ENCODE measurements at regions not wholly inside any gene's neighbourhood (a gene's known extent, or its start where the extent isn't known, plus 50 kb on each side); places are given as distances from the start of the nearest gene placed in this dataset.
"Not testable (repeated sequence)": the region's sequence is repeated elsewhere in the genome, so short reads cannot be mapped to it uniquely, and the experiment has no call there.

DNA sequence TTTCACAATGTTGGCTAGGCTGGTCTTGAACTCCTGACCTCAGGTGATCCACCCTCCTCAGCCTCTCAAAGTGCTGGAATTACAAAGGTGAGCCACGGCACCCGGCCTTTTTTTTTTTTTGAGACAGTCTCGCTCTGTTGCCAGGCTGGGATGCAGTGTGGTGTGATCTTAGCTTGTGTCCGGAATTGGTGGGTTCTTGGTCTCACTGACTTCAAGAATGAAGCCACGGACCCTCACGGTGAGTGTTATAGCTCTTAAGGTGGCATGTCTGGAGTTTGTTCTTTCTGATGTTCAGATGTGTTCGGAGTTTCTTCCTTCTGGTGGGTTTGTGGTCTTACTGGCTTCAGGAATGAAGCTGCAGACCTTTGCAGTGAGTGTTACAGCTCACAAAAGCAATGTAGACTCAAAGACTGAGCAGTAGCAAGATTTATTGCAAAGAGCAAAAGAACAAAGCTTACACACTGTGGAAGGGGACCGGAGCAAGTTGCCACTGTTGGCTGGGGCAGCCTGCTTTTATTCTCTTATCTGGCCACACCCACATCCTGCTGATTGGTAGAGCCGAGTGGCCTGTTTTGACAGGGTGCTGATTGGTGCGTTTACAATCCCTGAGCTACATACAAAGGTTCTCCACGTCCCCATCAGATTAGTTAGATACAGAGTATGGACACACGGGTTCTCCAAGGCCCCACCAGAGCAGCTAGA is 69.1 kb upstream of the DDR1 start:
- not testable (repeated sequence) for H3K9me3 ChIP-seq (replicated peaks); H3K36me3 ChIP-seq; H3K27ac ChIP-seq; H3K27me3 ChIP-seq; H3K4me3 ChIP-seq; H3K4me1 ChIP-seq; DNase-seq

DNA sequence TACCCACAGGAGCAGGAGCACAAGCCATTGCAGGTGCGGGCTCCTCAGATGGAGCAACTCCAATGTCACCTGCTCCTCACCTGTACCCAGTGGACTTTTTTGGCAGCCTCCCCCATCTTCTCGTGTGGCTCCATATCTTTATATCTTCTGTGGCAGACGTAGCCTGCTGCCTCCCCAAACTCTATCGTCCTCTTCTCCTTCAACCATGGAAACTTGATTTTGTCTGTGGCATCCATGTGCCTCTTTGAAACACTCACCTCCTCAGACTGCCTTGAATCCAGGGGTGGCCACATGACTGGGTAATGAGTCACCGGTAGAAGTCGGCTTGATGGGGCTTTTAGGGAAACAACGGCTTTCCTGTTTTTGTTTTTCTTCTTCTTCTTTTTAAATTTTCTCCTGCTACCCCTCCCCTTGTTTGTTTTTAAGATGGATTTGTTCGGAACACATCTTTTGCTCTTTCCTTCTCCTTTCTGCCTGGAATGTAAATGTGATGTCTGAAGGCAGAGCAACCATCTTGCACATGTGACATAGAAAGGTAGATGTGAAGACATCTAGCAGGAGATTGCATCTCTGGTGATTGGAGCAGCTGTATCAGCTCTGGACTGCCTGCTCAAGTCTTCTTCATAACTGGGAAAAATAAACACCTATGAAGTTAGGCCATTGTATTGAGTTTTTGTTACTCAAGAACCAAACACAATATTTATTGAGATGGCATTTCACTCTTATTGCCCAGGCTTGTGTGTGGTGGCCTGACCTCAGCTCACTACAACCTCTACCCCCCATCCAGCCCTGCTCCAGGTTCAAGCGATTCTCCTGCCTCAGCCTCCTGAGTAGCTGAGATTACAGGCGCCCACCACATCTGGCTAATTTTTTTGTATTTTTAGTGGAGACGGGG is 69.9 kb upstream of the DDR1 start:
- DNase-seq, result peak in 1 of 2 experiments; percentile 33

DNA sequence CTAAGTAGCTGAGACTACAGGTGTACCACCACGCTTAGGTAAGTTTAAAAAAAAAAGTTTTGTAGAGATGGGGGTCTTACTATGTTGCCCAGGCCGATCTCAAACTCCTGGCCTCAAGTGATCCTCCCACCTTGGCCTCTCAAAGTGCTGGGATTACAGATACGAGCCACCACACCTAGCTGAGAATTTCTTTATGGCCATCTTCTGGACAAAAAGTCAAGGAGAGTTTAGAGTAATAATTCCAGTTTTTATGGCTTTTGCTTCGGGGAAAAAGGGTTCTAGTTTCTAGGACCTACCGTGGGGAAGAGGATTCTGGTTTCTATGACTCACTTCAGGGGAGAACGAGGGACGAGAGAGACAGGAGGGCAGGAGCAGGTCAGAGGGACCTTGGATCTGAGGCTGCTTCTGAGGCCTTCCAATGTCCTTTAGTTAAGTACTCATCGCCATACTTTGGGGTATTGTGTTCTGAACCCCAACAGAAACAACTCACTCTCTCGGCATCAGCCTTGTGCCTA is 69.3 kb upstream of the IER3 start:
- no peaks in the 10 kb centered on the region for H3K9me3 ChIP-seq (replicated peaks)
- peaks cover 10% of the 10 kb centered on the region; the same call in 1 of the 2 replicates for H3K4me1 ChIP-seq

More for the DNA sequence above, 69.9 kb upstream of the DDR1 start:
- H3K27me3 ChIP-seq, result no peaks in the 10 kb centered on the region
- H3K36me3 ChIP-seq, result no peaks in the 10 kb centered on the region
- H3K9me3 ChIP-seq (replicated peaks), result no peaks in the 10 kb centered on the region
- H3K4me1 ChIP-seq, result peaks cover 10% of the 10 kb centered on the region; the same call in 1 of the 2 replicates
- H3K27ac ChIP-seq, result peak overlapping the region; percentile 31; the same call in 1 of the 2 replicates
- no peak overlapping the region for H3K4me3 ChIP-seq

GRCh38 chr6:30810813-30811339 is 66.5 kb upstream of the IER3 start:
- no peak overlapping the region for H3K4me3 ChIP-seq
- H3K36me3 ChIP-seq, result no peaks in the 10 kb centered on the region
- no peak overlapping the region for H3K27ac ChIP-seq
- no peaks in the 10 kb centered on the region for H3K27me3 ChIP-seq
- H3K4me1 ChIP-seq, result peaks cover 10% of the 10 kb centered on the region; the same call in 1 of the 2 replicates
- DNase-seq, result no peak
- no peaks in the 10 kb centered on the region for H3K9me3 ChIP-seq (replicated peaks)

More for the DNA sequence above, 69.3 kb upstream of the IER3 start:
- Histone ChIP-seq H3K36me3 (no peaks in the 10 kb centered on the region), H3K27ac (no peak overlapping the region), H3K4me3 (no peak overlapping the region), H3K27me3 (no peaks in the 10 kb centered on the region)
- no peak for DNase-seq

GRCh38 chr6:30807566-30807965 is 63.2 kb upstream of the IER3 start:
- not testable (repeated sequence) for H3K27ac ChIP-seq; H3K9me3 ChIP-seq (replicated peaks); DNase-seq; H3K27me3 ChIP-seq; H3K4me3 ChIP-seq; H3K4me1 ChIP-seq; H3K36me3 ChIP-seq

DNA sequence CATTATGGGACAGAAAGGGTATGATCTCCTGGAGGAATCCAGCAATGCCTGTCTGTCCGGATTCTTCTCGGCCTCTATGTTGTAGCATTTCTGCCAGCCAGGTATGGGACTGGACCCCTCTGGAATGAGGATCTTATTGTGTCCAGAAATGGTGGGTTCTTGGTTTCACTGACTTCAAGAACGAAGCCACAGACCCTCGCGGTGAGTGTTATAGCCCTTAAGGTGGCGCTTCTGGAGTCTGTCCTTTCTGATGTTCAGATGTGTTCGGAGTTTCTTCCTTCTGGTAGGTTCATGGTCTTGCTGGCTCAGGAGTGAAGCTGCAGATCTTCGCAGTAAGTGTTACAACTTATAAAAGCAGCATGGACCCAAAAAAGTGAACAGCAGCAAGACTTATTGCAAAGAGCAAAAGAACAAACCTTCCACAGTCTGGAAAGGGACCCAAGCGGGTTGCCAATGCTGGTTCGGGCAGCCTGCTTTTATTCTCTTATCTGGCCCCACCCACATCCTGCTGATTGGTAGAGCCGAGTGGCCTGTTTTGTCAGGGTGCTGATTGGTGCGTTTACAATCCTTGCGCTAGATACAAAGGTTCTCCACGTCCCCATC is 62.3 kb upstream of the IER3 start:
- Histone ChIP-seq H3K4me1 (no peaks in the 10 kb centered on the region), H3K9me3 (replicated peaks) (no peaks in the 10 kb centered on the region), H3K27me3 (no peaks in the 10 kb centered on the region), H3K36me3 (no peaks in the 10 kb centered on the region), H3K27ac (no peak overlapping the region), H3K4me3 (no peak overlapping the region)
- DNase-seq, result no peak

DNA sequence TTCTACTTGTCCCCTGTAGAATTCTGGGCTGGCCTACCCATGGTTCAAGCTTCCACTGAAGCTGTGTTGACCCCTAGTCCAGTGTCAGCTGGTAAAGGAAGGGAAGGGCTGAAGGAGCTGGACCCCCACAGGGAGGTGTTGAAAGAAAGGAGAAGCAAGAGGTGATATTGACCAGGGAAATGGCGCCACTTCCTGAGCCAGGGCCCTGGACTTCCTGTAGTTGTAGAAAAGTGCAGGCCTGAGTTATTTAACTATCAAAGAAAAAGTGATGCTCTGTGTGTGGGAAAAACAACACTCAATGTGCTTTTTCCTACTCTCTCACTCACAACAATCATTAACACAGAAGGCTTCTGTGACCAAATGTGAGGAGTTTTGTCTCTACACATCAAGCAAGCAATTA is 60.0 kb upstream of the IER3 start:
- Histone ChIP-seq H3K4me1 (peaks cover 10% of the 10 kb centered on the region), H3K4me3 (no peak overlapping the region), H3K36me3 (no peaks in the 10 kb centered on the region), H3K27ac (no peak overlapping the region), H3K9me3 (replicated peaks) (no peaks in the 10 kb centered on the region), H3K27me3 (no peaks in the 10 kb centered on the region)
- DNase-seq, result no peak

DNA sequence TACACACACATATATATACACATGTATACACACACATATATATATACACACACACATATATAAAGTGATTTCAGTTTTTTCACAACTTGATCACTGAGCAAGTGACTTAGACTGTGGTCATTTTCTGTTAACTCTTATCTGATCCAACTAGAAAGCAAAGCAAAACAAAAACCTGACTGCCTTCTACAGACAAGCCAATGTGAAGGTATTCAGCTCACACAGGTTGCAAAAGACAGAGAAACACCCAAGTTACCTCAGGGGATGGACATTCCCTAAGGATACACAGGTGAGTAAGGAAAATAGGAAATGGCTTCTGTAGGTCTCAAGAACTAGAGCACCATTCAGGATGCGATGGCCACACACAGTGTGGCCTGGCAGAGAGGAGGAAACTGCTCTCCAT is 58.4 kb upstream of the IER3 start:
- Histone ChIP-seq H3K27me3 (no peaks in the 10 kb centered on the region), H3K4me3 (no peak overlapping the region), H3K9me3 (replicated peaks) (no peaks in the 10 kb centered on the region), H3K4me1 (peaks cover 25% of the 10 kb centered on the region), H3K27ac (no peak overlapping the region), H3K36me3 (no peaks in the 10 kb centered on the region)
- no peak for DNase-seq

DNA sequence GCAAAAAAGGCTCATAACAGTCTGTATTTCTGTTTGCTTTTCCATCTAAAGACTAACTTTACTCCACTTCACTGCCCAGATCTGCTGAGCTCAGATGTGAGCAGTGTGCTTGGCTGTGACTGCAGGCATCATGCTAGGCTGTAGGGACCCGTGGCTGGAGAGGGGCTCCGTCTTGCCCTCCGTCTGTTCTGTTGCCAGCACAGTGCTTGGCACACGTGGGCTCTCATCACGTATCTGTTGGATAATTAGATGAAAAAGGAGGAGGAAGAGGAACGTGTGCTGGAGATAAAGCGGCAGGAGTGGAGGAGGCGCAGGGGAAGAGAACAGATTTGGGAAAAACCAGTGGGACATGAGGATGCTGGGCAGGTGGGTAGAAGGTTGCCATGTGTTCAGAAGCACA is 57.6 kb upstream of the IER3 start:
- no peak overlapping the region for H3K4me3 ChIP-seq
- H3K27ac ChIP-seq, result no peak overlapping the region
- H3K27me3 ChIP-seq, result no peaks in the 10 kb centered on the region
- no peak for DNase-seq
- peaks cover 25% of the 10 kb centered on the region for H3K4me1 ChIP-seq
- no peaks in the 10 kb centered on the region for H3K36me3 ChIP-seq
- no peaks in the 10 kb centered on the region for H3K9me3 ChIP-seq (replicated peaks)

DNA sequence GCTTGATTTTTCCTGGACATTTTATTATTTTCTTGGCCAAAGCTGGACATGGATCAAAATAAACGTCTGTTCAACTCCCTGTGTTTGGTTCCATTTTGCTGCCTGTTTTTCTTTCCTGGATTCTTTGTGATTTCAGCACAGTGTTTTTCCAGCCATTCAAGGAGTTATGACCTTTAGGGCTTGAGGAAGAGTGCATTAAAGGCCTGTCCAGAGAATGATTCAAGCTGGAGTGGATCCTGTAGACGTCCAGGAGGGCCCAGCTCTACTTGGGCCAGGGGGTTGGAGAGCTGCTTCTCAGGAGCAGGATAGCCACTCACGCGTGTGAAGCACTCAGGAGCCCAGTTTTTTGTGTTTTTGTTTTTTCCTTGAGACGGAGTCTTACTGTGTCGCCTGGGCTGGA is 56.5 kb upstream of the IER3 start:
- Histone ChIP-seq H3K27me3 (no peaks in the 10 kb centered on the region), H3K4me1 (peaks cover 25% of the 10 kb centered on the region), H3K9me3 (replicated peaks) (no peaks in the 10 kb centered on the region), H3K27ac (no peak overlapping the region), H3K4me3 (no peak overlapping the region), H3K36me3 (no peaks in the 10 kb centered on the region)
- DNase-seq, result no peak

DNA sequence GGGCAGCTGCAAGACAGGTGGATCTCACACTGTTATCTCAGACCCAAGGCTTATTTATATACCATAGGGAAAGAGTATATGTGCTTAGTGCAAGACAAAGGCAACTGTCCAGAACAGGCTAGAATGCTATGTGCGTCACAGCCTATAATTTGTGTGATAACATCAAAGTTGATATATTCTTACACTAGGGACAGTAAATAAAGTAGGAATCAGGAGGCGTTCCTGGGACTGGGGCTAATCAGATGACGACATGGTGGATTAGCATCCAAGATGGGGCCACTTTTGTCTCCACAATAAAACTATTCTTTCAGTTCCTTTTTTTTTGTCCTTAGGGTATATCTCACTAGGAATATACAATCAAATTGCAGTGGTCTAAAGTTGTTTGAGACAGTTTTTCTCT is 54.9 kb upstream of the IER3 start:
- Histone ChIP-seq H3K9me3 (replicated peaks) (no peaks in the 10 kb centered on the region), H3K27ac (peak overlapping the region; percentile 82), H3K36me3 (no peaks in the 10 kb centered on the region), H3K27me3 (no peaks in the 10 kb centered on the region), H3K4me1 (peaks cover 30% of the 10 kb centered on the region), H3K4me3 (no peak overlapping the region)
- peak; percentile 80 to 94 for DNase-seq

DNA sequence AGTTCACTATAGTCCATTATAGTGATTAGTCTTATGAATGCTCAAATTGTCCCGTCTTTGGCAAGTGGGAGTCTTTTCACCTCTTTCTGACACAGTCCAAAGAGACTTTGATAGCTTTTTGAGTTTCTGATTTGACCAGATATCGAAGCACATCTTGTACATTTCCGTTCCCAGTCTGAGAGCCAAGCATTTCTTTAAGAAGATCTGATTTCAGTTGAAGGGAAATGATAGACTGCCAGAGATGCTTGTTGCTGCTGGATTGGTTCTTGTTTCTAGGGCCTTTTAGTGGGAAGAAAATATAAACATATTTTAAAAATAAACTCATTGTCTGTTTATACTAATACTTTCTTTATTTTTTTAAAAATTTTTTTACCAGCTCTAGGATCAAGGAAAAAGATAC is 54.1 kb upstream of the IER3 start:
- no peak for DNase-seq
- Histone ChIP-seq H3K4me3 (no peak overlapping the region), H3K4me1 (peaks cover 34% of the 10 kb centered on the region), H3K27me3 (no peaks in the 10 kb centered on the region), H3K36me3 (no peaks in the 10 kb centered on the region), H3K9me3 (replicated peaks) (no peaks in the 10 kb centered on the region), H3K27ac (peak overlapping the region; percentile 82)

- no peak overlapping the region for H3K27ac ChIP-seq
- no peaks in the 10 kb centered on the region for H3K36me3 ChIP-seq
- H3K4me1 ChIP-seq, result peaks cover 33% of the 10 kb centered on the region
- no peaks in the 10 kb centered on the region for H3K27me3 ChIP-seq
- no peak overlapping the region for H3K4me3 ChIP-seq
- no peak for DNase-seq
- no peaks in the 10 kb centered on the region for H3K9me3 ChIP-seq (replicated peaks)
Measured at GRCh38 chr6:30795549-30796293, 51.4 kb upstream of the IER3 start.

Measured in SJCRH30 (cell line).